RWPE2 (cell line): ENCODE measurements at regions not wholly inside any gene's neighbourhood (a gene's known extent, or its start where the extent isn't known, plus 50 kb on each side); places are given as distances from the start of the nearest gene placed in this dataset.
"Not testable (repeated sequence)": the region's sequence is repeated elsewhere in the genome, so short reads cannot be mapped to it uniquely, and the experiment has no call there.

Experiments
- ATAC-seq: fragments of 200-7000 bp; cut with Tn5 transposase; 3 replicates; pipeline ENCODE4 v1.9.1; 2021; ENCODE audit warnings: low read depth
- DNase-seq: peaks from one replicate; pipeline ENCODE4 v3.0.0-alpha.2; 2020; ENCODE audit warnings: low spot score
- H3K27ac ChIP-seq: fragments of 450-650 bp; 2 replicates; pipeline ENCODE4 v1.5.1; 2017; ENCODE audit warnings: mild to moderate bottlenecking; ENCODE audit not compliant: poor library complexity, severe bottlenecking
- H3K27me3 ChIP-seq: fragments of 250-450 bp; sonication (Bioruptor Pico); 2 replicates; pipeline ENCODE4 v1.5.1; 2021; ENCODE audit warnings: mild to moderate bottlenecking, moderate library complexity; ENCODE audit not compliant: insufficient read depth, poor library complexity, severe bottlenecking
- H3K36me3 ChIP-seq: fragments of 250-450 bp; sonication (Bioruptor Pico); 2 replicates; pipeline ENCODE4 v1.5.1; 2020; ENCODE audit warnings: low read depth, mild to moderate bottlenecking, moderate library complexity
- H3K4me1 ChIP-seq: fragments of 250-450 bp; sonication (Bioruptor Pico); 2 replicates; pipeline ENCODE4 v1.5.1; 2021; ENCODE audit warnings: mild to moderate bottlenecking, moderate library complexity; ENCODE audit not compliant: insufficient read depth, poor library complexity, severe bottlenecking
- H3K4me3 ChIP-seq: fragments of 250-450 bp; sonication (Bioruptor Pico); 2 replicates; pipeline ENCODE4 v1.5.1; 2021; ENCODE audit warnings: mild to moderate bottlenecking, moderate library complexity; ENCODE audit not compliant: severe bottlenecking
- H3K9me3 ChIP-seq: fragments of 250-450 bp; sonication (Bioruptor Pico); 2 replicates; pipeline ENCODE4 v1.5.1; 2021; ENCODE audit warnings: mild to moderate bottlenecking, moderate library complexity; ENCODE audit not compliant: severe bottlenecking
- TF ChIP-seq, protein P1 (sequence below): fragments of 450-650 bp; IDR thresholded peaks from one replicate; pipeline ENCODE4 v1.5.1; 2017; ENCODE audit warnings: mild to moderate bottlenecking, moderate library complexity; ENCODE audit not compliant: poor library complexity, severe bottlenecking

DNA sequence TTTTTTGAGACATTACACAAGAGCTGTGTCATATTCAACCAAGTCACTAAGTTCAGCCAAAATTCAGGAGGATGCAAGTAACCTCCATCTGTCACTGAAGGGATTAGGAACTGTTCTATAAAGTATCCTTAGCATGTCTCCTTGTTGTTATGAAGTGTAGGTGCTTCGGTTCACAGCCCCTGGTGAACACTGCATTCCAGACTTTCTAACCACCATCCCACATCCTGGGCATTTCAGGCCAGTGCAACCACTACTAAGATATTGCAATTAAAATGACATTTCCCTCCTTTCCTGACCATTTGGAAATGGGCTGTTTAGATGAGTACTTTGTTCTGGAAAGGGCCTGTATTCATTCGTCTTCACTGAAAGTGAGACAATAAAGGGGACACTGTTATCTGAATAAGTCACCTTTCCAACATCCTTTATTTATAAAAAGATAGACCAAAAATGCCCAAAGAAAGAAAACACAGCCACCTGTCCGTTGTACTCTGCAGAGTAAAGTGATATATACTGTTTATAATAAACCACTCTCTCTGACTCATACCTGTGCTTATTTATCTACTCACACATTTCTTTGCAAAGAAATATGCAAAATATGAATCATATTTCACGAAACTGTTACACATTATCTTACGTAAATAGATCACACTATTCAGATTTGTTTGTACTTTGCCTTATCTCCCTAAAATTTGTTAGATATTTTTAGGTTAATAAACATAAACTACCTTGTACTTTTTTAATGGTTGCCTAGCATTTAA is 861.9 kb downstream of the CDH18 start:
- ATAC-seq (peak; percentile 78; the same call in 2 of the 3 replicates), DNase-seq (no peak)
- Histone ChIP-seq H3K36me3 (no peaks in the 10 kb centered on the region), H3K4me1 (no peaks in the 10 kb centered on the region), H3K27ac (no peak overlapping the region), H3K9me3 (no peaks in the 10 kb centered on the region), H3K27me3 (no peaks in the 10 kb centered on the region), H3K4me3 (no peak overlapping the region)
- TF ChIP-seq, protein P1, sequence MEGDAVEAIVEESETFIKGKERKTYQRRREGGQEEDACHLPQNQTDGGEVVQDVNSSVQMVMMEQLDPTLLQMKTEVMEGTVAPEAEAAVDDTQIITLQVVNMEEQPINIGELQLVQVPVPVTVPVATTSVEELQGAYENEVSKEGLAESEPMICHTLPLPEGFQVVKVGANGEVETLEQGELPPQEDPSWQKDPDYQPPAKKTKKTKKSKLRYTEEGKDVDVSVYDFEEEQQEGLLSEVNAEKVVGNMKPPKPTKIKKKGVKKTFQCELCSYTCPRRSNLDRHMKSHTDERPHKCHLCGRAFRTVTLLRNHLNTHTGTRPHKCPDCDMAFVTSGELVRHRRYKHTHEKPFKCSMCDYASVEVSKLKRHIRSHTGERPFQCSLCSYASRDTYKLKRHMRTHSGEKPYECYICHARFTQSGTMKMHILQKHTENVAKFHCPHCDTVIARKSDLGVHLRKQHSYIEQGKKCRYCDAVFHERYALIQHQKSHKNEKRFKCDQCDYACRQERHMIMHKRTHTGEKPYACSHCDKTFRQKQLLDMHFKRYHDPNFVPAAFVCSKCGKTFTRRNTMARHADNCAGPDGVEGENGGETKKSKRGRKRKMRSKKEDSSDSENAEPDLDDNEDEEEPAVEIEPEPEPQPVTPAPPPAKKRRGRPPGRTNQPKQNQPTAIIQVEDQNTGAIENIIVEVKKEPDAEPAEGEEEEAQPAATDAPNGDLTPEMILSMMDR, result no peak

DNA sequence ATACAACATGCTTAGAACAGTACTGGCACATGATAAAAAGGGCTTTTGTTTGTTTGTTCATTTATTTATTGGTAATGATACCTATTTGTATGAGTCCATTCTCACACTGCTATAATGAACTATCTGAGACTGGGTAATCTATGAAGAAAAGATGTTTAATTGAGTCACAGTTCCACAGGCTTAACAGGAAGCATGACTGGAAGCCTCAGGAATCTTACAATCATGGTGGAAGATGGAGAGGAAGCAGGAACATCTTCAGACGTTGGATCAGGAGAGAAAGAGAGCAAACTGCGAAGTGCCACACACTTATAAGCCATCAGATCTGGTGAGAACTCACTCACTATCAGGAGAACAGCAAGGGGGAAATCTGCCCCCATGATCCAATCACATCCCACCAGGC is 847.7 kb downstream of the CDH18 start:
- H3K27me3 ChIP-seq, result peaks cover 2% of the 10 kb centered on the region
- TF ChIP-seq, protein P1, result no peak
- DNase-seq (no peak), ATAC-seq (no peak)
- H3K9me3 ChIP-seq, result peaks cover 2% of the 10 kb centered on the region
- H3K4me1 ChIP-seq, result no peaks in the 10 kb centered on the region
- no peak overlapping the region for H3K27ac ChIP-seq
- H3K4me3 ChIP-seq, result no peak overlapping the region
- no peaks in the 10 kb centered on the region for H3K36me3 ChIP-seq

DNA sequence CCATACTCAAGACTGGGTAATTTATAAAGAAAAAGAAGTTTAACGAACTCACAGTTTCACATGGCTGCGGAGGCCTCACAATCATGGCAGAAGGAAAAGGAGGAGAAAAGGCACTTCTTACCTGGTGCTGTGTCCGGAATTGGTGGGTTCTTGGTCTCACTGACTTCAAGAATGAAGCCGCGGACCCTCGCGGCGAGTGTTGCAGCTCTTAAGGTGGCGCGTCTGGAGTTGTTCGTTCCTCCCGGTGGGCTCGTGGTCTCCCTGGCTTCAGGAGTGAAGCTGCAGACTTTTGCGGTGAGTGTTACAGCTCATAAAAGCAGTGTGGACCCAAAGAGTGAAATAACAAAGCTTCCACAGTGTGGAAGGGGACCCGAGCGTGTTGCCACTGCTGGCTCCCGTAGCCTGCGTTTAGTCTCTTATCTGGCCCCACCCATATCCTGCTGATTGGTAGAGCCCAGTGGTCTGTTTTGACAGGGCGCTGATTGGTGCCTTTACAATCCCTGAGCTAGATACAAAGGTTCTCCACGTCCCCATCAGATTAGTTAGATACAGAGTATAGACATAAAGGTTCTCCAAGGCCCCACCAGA is 846.0 kb downstream of the CDH18 start:
- not testable (repeated sequence) for H3K4me3 ChIP-seq, H3K36me3 ChIP-seq, H3K27me3 ChIP-seq, H3K4me1 ChIP-seq, ATAC-seq, H3K9me3 ChIP-seq, DNase-seq, H3K27ac ChIP-seq

DNA sequence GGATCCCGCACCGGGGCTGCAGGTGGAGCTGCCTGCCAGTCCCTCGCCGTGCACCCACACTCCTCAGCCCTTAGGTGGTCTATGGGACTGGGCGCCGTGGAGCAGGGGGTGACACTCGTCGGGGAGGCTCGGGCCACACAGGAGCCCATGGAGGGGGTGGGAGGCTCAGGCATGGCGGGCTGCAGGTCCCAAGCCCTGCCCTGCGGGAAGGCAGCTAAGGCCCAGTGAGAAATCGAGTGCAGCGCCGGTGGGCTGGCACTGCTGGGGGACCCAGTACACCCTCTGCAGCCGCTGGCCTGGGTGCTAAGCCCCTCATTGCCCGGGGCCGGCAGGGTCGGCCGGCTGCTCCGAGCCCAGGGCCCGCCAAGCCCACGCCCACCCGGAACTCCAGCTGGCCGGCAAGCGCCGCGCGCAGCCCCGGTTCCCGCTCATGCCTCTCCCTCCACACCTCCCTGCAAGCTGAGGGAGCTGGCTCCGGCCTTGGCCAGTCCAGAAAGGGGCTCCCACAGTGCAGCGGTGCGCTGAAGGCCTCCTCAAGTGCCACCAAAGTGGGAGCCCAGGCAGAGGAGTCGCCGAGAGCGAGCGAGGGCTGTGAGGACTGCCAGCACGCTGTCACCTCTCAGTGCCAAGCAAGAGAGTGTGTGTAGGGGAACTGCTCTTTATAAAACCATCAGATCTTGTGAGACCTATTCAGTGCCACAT is 845.1 kb downstream of the CDH18 start:
- H3K27ac ChIP-seq, H3K36me3 ChIP-seq, ATAC-seq, H3K27me3 ChIP-seq, H3K4me3 ChIP-seq, H3K4me1 ChIP-seq, H3K9me3 ChIP-seq, DNase-seq: not testable (repeated sequence)

DNA sequence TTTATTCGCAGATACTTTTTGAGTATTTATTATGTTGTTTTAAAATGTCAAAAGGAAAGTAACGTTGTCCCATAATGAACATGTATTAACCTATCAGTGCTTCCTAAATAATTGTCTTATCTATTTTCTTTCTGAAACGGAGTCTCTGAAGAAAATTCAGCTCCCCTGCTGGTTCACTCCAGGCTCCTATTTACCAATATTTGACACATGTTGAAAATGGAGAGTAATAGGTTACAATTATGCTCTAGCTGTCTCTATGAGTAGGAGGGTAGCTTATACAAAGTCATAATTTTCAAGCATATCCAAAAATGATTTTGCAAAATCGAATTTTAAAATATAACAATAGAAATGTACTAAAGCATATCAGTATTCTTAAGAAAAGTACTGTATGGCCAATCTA is 844.1 kb downstream of the CDH18 start:
- no peak for ATAC-seq
- TF ChIP-seq, protein P1, result no peak
- H3K4me3 ChIP-seq, result no peak overlapping the region
- DNase-seq, result no peak
- H3K4me1 ChIP-seq, result no peaks in the 10 kb centered on the region
- no peak overlapping the region for H3K27ac ChIP-seq
- H3K9me3 ChIP-seq, result peaks cover 2% of the 10 kb centered on the region
- H3K36me3 ChIP-seq, result no peaks in the 10 kb centered on the region
- H3K27me3 ChIP-seq, result no peaks in the 10 kb centered on the region
